ENCODE measurements at regions not wholly inside any gene's neighbourhood (a gene's known extent, or its start where the extent isn't known, plus 50 kb on each side); places are given as distances from the start of the nearest gene placed in this dataset.

GRCh38 chr6:55654445-55654844 is 75.5 kb upstream of the HMGCLL1 start:
- no peak for ATAC-seq

DNA sequence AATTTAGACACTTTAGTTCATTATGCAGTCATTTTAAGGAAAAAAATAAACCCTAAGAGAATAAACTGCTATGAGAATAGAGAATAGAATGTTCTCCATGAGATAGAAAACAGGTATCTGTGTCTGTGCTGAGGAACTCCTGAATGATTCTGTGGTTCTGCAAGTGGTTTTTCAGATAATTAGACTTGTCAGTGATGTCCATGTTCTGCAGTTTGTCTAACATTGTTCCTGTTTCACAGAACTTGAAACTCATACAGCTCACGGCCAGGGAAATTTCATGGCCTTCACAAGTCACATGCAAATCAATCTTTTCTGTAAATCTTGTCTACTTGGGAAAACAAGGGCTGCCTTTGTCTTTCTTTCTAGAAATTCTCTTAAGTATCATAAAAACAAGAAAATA is 73.4 kb upstream of the HMGCLL1 start:
- peak; percentile 52; the same call in 1 of the 2 replicates for TF ChIP-seq TOX (CRISPR knock-in tag; IDR thresholded peaks at IDR 0.05; ENCODE audit: borderline replicate concordance)
- TF ChIP-seq ZNF8 (CRISPR knock-in tag; IDR thresholded peaks at IDR 0.05), result no peak
- TF ChIP-seq ISL1 (CRISPR knock-in tag; IDR thresholded peaks at IDR 0.05), result peak; percentile 54; the same call in 1 of the 2 replicates
- peak; percentile 61; the same call in 1 of the 2 replicates for TF ChIP-seq RARB (CRISPR knock-in tag; IDR thresholded peaks at IDR 0.05)
- no peak for TF ChIP-seq ZFP3 (CRISPR knock-in tag; IDR thresholded peaks at IDR 0.05)
- ATAC-seq, result peak; percentile 83

More at GRCh38 chr6:55654445-55654844, 75.5 kb upstream of the HMGCLL1 start:
- no peak for TF ChIP-seq ZNF565 (CRISPR knock-in tag; conservative IDR thresholded peaks at IDR 0.05; ENCODE audit: low read depth)
- TF ChIP-seq TCF4 (CRISPR knock-in tag; IDR thresholded peaks at IDR 0.05; ENCODE audit: borderline replicate concordance), result no peak
- no peak for TF ChIP-seq ISL1 (CRISPR knock-in tag; IDR thresholded peaks at IDR 0.05)
- no peak for TF ChIP-seq TOX (CRISPR knock-in tag; IDR thresholded peaks at IDR 0.05; ENCODE audit: borderline replicate concordance)

DNA sequence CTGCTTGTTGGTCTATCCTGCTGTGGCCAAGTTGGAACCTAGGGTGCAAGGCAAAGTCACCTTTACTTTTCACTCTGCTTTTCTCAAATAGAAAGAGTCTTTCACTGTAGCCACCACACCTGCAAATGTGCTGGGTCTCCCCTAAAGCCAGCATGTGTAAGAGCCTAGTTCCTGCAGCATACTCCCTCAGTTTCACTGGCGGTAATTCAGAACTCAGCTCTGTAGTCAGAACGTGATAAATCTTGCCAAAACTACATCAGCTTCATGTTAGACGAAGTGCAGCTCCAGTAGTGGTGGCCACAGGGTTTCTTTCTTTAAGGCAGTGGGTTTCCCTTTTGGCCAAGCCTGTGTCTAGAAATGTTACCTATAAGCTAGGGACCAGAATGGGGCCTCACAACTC is 72.0 kb upstream of the HMGCLL1 start:
- no peak for ATAC-seq
- TF ChIP-seq CREB5 (CRISPR knock-in tag; IDR thresholded peaks at IDR 0.05; ENCODE audit: low read depth) (no peak), ZC3H10 (CRISPR knock-in tag; IDR thresholded peaks at IDR 0.05) (no peak), ZNF70 (CRISPR knock-in tag; IDR thresholded peaks at IDR 0.05) (no peak), ZNF565 (CRISPR knock-in tag; conservative IDR thresholded peaks at IDR 0.05; ENCODE audit: low read depth) (no peak), BACH2 (CRISPR knock-in tag; IDR thresholded peaks at IDR 0.05; ENCODE audit: borderline replicate concordance) (no peak), TOX (CRISPR knock-in tag; IDR thresholded peaks at IDR 0.05; ENCODE audit: borderline replicate concordance) (no peak), GLIS3 (CRISPR knock-in tag; IDR thresholded peaks at IDR 0.05) (no peak), ZFP30 (CRISPR knock-in tag; IDR thresholded peaks at IDR 0.05) (no peak), ISL1 (CRISPR knock-in tag; IDR thresholded peaks at IDR 0.05) (no peak), CSDC2 (CRISPR knock-in tag; IDR thresholded peaks at IDR 0.05) (no peak), ESRRG (CRISPR knock-in tag; IDR thresholded peaks at IDR 0.05) (no peak), TSHZ2 (CRISPR knock-in tag; IDR thresholded peaks at IDR 0.05) (no peak), PPARA (CRISPR knock-in tag; IDR thresholded peaks at IDR 0.05; ENCODE audit: borderline replicate concordance) (no peak), ZFP3 (CRISPR knock-in tag; IDR thresholded peaks at IDR 0.05) (no peak), RARB (CRISPR knock-in tag; IDR thresholded peaks at IDR 0.05) (no peak), SNAI2 (CRISPR knock-in tag; IDR thresholded peaks at IDR 0.05) (no peak)
- TF ChIP-seq, protein P1, sequence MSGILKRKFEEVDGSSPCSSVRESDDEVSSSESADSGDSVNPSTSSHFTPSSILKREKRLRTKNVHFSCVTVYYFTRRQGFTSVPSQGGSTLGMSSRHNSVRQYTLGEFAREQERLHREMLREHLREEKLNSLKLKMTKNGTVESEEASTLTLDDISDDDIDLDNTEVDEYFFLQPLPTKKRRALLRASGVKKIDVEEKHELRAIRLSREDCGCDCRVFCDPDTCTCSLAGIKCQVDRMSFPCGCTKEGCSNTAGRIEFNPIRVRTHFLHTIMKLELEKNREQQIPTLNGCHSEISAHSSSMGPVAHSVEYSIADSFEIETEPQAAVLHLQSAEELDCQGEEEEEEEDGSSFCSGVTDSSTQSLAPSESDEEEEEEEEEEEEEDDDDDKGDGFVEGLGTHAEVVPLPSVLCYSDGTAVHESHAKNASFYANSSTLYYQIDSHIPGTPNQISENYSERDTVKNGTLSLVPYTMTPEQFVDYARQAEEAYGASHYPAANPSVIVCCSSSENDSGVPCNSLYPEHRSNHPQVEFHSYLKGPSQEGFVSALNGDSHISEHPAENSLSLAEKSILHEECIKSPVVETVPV (CRISPR knock-in tag; IDR thresholded peaks at IDR 0.05), result no peak
- TF ChIP-seq, protein P2, sequence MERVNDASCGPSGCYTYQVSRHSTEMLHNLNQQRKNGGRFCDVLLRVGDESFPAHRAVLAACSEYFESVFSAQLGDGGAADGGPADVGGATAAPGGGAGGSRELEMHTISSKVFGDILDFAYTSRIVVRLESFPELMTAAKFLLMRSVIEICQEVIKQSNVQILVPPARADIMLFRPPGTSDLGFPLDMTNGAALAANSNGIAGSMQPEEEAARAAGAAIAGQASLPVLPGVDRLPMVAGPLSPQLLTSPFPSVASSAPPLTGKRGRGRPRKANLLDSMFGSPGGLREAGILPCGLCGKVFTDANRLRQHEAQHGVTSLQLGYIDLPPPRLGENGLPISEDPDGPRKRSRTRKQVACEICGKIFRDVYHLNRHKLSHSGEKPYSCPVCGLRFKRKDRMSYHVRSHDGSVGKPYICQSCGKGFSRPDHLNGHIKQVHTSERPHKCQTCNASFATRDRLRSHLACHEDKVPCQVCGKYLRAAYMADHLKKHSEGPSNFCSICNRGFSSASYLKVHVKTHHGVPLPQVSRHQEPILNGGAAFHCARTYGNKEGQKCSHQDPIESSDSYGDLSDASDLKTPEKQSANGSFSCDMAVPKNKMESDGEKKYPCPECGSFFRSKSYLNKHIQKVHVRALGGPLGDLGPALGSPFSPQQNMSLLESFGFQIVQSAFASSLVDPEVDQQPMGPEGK (CRISPR knock-in tag; IDR thresholded peaks at IDR 0.05; ENCODE audit: borderline replicate concordance), result no peak

DNA sequence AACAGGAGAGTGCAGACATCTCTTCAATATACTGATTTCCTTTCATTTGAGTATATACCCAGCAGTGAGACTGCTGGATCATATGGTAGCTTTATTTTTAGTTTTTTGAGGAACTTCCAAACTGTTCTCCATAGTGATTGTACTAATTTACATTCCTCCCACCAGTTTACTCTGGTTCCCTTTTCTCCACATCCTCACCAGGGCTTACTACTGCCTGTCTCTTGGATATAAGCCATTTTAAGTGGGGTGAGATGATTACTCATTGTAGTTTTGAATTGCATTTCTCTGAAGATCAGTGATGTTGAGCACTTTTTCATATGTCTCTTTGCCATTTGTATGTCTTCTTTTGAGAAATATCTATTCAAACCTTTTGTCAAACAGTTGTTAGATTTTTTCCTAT is 64.9 kb upstream of the HMGCLL1 start:
- no peak for ATAC-seq

DNA sequence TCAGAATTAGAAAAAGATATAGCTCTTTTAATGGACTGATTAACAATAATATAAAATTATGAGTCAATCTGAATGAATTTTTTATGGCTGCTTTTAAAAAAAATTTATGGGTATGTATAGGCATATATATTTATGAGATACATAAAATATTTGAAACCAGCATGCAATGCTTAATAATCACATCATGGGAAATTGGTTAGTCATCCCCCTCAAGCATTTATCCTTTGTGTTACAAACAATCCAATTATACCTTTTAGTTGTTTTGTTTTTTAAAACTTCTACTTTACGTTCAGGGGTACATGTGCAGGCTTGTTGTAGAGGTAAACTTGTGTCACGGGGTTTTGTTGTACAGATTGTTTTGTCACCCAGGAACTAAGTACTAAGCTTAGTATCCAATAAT is 63.4 kb upstream of the HMGCLL1 start:
- ATAC-seq, result no peak
- no peak for TF ChIP-seq ZFP3 (CRISPR knock-in tag; IDR thresholded peaks at IDR 0.05)
- no peak for TF ChIP-seq TOX (CRISPR knock-in tag; IDR thresholded peaks at IDR 0.05; ENCODE audit: borderline replicate concordance)
- no peak for TF ChIP-seq PPARA (CRISPR knock-in tag; IDR thresholded peaks at IDR 0.05; ENCODE audit: borderline replicate concordance)
- TF ChIP-seq CREB5 (CRISPR knock-in tag; IDR thresholded peaks at IDR 0.05; ENCODE audit: low read depth), result no peak
- no peak for TF ChIP-seq CSDC2 (CRISPR knock-in tag; IDR thresholded peaks at IDR 0.05)
- no peak for TF ChIP-seq SNAI2 (CRISPR knock-in tag; IDR thresholded peaks at IDR 0.05)
- TF ChIP-seq ZC3H10 (CRISPR knock-in tag; IDR thresholded peaks at IDR 0.05), result no peak
- no peak for TF ChIP-seq BACH2 (CRISPR knock-in tag; IDR thresholded peaks at IDR 0.05; ENCODE audit: borderline replicate concordance)
- TF ChIP-seq TSHZ2 (CRISPR knock-in tag; IDR thresholded peaks at IDR 0.05), result no peak

More for the DNA sequence above, 64.9 kb upstream of the HMGCLL1 start:
- TF ChIP-seq ZC3H10 (CRISPR knock-in tag; IDR thresholded peaks at IDR 0.05), result no peak

Measured in SK-N-SH treated with all-trans-retinoic acid at 6 μM for 48 hours (cell line).